ENCODE measurements at regions not wholly inside any gene's neighbourhood (a gene's known extent, or its start where the extent isn't known, plus 50 kb on each side); places are given as distances from the start of the nearest gene placed in this dataset.

- Histone ChIP-seq H3K36me3 (ENCODE audit: control insufficient read depth, insufficient read depth, low read length) (no peaks in the 10 kb centered on the region), H3K4me3 (replicated peaks; ENCODE audit: low read depth, low read length) (no peak overlapping the region), H3K27me3 (replicated peaks; ENCODE audit: control insufficient read depth, insufficient read depth, low read length) (peaks cover 2% of the 10 kb centered on the region)
- no peak for DNase-seq (ENCODE audit: extremely low read depth, insufficient read length)
- no peak for TF ChIP-seq CTCF (IDR thresholded peaks at IDR 0.05; ENCODE audit: insufficient read depth, low read length, poor library complexity, severe bottlenecking)
Observed at GRCh38 chr9:109558718-109559151, 60.6 kb upstream of the PTPN3 start.

GRCh38 chr9:109560470-109561132 lies 62.5 kb upstream of the PTPN3 start:
- Histone ChIP-seq H3K36me3 (ENCODE audit: control insufficient read depth, insufficient read depth, low read length) (no peaks in the 10 kb centered on the region), H3K4me3 (replicated peaks; ENCODE audit: low read depth, low read length) (no peak overlapping the region), H3K27me3 (replicated peaks; ENCODE audit: control insufficient read depth, insufficient read depth, low read length) (peaks cover 2% of the 10 kb centered on the region)
- DNase-seq (ENCODE audit: extremely low read depth, insufficient read length) = no peak
- peak; percentile 15 for TF ChIP-seq CTCF (IDR thresholded peaks at IDR 0.05; ENCODE audit: insufficient read depth, low read length, poor library complexity, severe bottlenecking)

GRCh38 chr9:109561137-109561536 lies 63.0 kb upstream of the PTPN3 start:
- no peaks in the 10 kb centered on the region for H3K36me3 ChIP-seq (ENCODE audit: control insufficient read depth, insufficient read depth, low read length)
- TF ChIP-seq CTCF (IDR thresholded peaks at IDR 0.05; ENCODE audit: insufficient read depth, low read length, poor library complexity, severe bottlenecking) = no peak
- DNase-seq (ENCODE audit: extremely low read depth, insufficient read length) = no peak
- H3K27me3 ChIP-seq (replicated peaks; ENCODE audit: control insufficient read depth, insufficient read depth, low read length) = peaks cover 2% of the 10 kb centered on the region
- no peak overlapping the region for H3K4me3 ChIP-seq (replicated peaks; ENCODE audit: low read depth, low read length)

GRCh38 chr9:109568089-109568488 lies 70.0 kb upstream of the PTPN3 start:
- DNase-seq (ENCODE audit: extremely low read depth, insufficient read length) = no peak
- no peaks in the 10 kb centered on the region for H3K36me3 ChIP-seq (ENCODE audit: control insufficient read depth, insufficient read depth, low read length)
- peaks cover 2% of the 10 kb centered on the region for H3K27me3 ChIP-seq (replicated peaks; ENCODE audit: control insufficient read depth, insufficient read depth, low read length)
- no peak for TF ChIP-seq CTCF (IDR thresholded peaks at IDR 0.05; ENCODE audit: insufficient read depth, low read length, poor library complexity, severe bottlenecking)
- H3K4me3 ChIP-seq (replicated peaks; ENCODE audit: low read depth, low read length) = no peak overlapping the region

DNA sequence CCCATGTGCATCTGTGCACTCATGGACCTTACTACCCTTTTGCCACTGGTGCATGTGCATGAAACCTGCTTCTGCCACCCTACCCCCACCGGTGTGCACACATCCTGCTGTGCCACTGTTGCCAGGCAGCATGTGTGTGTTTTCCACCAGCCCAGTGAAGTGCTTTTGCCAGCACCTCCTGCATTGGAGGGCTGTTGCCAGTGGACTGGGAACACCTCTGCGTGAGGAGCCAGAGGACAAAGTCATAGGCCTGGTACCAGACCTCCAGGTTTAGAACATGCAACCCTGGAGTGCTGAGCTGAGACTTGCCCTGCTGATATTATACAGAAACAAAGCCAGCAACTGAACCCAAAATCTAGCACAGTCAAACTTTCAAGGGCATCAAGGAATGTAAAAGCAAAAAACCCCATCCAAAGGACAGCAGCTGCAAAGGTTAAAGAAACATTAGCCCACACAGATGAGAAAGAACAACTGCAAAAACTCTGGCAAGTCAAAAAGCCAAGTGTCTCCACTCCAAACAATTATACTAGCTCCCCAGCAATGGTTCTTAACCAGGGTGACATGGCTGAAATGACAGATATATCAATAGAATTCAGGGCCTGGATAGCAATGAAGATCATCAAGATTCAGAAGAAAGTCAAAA lies 70.6 kb upstream of the PTPN3 start:
- Histone ChIP-seq H3K36me3 (ENCODE audit: control insufficient read depth, insufficient read depth, low read length) (no peaks in the 10 kb centered on the region), H3K27me3 (replicated peaks; ENCODE audit: control insufficient read depth, insufficient read depth, low read length) (peaks cover 2% of the 10 kb centered on the region), H3K4me3 (replicated peaks; ENCODE audit: low read depth, low read length) (no peak overlapping the region)
- TF ChIP-seq CTCF (IDR thresholded peaks at IDR 0.05; ENCODE audit: insufficient read depth, low read length, poor library complexity, severe bottlenecking) = no peak
- DNase-seq (ENCODE audit: extremely low read depth, insufficient read length) = no peak
